ENCODE measurements at regions not wholly inside any gene's neighbourhood (a gene's known extent, or its start where the extent isn't known, plus 50 kb on each side); places are given as distances from the start of the nearest gene placed in this dataset.
A peak's percentile ranks its signal among the peaks of the same experiment; 100 is the strongest.

- DNase-seq (ENCODE audit: low read depth, low spot score) = no peak
Observed at GRCh38 chr14:38848243-38848935, 254.6 kb downstream of the SEC23A start.

DNA sequence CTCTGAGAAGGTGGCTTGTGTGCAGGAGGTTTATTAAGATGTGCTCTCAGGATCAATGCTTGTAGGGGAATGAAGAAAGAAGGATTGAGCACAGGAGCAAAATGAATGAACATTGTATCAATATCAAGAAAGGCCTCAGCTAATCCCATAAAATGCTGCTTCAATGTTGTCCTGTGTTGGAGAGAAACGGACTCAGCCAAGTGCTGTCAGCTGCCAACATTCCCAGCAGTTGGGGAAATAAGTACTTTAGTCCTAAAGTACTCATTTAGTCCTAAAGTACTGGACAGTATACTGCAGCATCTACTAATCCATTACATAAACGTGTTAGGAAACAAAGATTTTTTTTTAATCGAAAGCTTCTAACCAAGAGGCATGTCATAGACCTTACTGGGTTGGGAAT lies 255.9 kb downstream of the SEC23A start:
- DNase-seq (ENCODE audit: low read depth, low spot score) = no peak

DNA sequence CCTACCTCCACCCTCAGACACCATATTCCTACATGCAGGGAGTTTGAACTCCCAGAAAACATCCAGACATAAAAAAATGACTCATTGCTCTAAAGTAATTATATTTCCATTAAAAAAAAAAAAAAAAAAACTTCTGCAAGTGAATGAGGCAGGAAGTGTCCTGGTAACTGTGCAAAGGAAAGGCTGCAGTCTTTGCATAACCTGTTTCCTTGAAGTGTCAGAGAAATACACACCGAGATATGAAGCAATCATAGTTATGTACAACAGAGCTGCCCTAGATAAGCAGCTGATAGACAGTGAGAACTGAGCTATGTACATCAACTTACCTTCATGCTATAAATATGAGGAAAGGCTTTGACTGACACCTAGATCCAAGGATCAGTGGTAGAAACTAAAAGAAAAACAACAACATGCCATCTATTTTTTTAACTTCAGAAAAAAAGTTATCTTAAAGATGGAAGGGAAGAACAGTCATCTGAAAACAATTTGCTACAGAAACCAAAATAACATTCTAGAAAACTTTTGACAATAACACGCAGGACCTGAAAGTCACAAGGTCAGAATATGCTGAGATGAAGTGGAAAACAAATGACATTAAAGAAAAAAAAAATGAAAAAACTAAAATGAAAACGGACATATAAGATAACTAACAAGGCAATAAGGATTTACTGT lies 263.2 kb downstream of the SEC23A start:
- DNase-seq (ENCODE audit: low read depth, low spot score) = peak; percentile 75

DNA sequence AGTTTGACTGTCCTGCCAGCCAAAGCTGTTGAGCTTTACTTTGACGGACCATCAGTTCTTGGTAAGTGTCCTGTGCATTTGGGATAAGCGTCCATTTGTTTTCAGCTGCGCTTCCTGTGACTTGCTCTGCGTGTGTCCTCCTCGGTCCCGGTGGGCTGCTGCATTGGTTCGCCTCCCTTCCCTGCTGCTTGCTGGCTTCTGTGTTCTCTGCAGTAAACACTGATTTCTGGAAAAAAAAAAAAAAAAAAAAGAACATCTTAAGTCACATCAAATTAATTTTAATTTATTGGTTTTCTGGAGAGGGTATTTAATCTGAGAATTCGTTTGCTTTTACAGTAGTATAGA lies 264.1 kb downstream of the SEC23A start:
- no peak for DNase-seq (ENCODE audit: low read depth, low spot score)

DNA sequence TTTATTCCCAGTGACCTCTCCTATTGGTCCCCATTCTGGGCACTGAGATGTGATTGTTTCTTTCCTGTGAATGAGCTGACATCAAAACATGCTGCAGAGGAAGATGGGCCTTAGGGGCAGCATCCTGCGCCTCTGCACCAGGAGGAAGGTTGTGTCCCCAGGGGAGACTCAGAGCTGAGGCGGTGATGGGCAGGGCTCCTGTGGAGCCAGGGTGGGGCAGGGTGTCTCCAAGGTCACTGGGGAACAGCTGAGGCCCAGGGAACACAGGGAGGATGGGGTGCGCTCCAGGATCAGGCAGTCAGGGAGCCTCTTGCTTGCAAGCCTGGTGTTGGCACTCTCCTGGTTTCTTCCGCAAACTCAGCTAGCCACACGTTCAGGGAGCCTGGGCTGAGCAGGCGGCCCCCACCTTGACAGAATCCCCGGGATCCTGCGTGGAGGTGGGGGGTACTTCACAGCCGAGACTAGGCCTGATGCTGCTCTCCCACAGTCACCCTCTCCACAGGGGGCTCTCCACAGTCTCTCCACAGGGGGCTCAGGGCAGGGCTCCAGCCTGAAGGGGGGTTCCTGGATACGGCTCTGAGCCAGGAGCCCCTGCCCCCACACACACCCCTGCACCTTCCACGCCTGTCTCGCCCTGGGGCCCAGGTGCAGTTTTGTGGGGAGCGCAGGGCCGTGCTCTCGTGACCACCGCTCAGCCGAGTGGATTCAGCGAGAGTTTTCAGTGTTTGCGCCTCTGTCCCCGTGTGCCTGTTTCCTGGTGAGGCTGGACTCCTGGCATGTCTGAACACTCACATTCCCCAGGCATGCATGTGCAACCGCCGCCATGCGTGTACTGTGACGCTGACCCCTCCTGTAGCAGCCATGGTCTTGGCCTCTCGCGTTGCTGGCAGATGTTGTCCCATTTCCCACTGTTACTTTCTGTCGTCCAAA lies 264.7 kb downstream of the SEC23A start:
- no peak for DNase-seq (ENCODE audit: low read depth, low spot score)

DNA sequence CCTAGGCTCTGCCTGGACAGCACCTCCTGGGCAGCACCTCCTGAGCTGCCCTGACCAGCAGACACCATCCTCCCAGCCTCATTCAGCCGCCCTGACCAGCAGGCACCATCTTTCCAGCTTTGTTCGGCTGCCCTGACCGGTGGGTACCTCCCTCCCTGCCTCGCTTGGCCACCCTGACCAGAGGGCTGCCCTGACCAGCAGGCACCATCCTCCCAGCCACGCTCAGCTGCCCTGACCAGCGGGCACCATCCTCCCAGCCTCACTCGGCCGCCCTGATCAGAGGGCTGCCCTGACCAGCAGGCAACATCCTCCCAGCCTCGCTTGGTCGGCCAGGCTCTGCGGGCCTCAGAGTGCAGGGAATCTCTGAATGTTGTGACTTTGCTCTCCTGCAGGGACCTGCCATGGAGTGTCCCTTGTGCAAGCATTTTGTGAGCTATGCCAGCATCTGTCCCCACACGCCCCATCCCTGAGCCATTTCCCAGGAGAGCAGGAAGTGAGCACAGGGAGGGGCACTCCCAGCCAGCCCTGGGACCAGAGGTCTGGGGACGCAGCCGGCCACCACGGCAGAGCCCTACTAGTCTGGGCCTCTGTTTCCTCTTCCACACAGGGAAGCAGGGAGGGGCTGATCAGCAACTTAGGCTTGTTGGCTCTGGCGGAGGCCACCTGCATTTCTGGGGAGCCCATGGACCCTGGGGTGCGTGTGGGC lies 265.5 kb downstream of the SEC23A start:
- no peak for DNase-seq (ENCODE audit: low read depth, low spot score)

DNA sequence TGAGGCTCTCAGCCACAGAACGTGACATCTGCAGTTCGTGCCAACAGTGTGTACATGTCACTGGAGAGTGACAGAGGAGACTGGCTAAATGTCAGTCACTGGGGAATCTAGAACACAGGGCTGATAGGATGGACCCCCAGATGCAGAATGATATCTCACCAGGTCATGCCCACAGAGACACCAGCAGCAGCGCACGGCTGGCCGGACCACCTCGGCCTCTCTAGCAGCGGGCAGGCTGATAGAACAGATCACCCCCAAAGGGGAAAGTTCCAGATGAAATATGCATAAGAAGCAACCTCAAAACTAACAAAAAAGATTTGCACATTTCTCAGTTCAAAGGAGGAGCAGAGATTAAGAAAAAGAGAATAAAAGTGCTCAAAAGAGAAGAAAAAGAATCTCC lies 266.5 kb downstream of the SEC23A start:
- DNase-seq (ENCODE audit: low read depth, low spot score) = no peak

GRCh38 chr14:38835874-38836273 lies 267.2 kb downstream of the SEC23A start:
- DNase-seq (ENCODE audit: low read depth, low spot score) = no peak

DNA sequence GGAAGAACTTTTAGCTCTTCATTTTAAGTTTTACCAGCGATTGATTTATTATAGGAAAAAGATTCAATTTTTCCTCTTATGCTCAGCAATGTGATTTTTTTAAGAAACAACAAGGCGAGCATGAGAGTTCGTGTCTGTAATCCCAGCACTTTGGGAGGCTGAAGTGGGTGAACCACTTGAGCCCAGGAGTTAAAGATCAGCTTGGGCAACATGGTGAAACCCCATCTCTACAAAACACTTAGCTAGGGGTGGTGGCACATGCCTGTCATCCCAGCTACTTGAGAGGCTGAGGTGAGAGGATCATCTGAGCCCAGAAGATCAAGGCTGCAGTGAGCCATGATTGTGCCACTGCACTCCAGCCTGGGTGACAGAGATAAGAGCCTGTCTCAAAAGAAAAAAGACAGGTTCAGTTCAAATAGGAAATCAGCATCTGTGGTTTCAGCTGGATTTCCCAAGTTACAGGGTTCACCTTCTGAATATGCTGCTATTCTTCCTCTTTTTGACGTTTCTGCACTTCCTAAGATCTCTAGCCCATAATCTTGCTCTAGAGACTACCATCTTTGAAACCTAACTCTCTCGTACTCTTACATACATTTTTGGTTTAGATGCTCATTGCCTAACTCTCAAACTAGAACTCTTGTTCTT lies 274.7 kb downstream of the SEC23A start:
- no peak for DNase-seq (ENCODE audit: low read depth, low spot score)

DNA sequence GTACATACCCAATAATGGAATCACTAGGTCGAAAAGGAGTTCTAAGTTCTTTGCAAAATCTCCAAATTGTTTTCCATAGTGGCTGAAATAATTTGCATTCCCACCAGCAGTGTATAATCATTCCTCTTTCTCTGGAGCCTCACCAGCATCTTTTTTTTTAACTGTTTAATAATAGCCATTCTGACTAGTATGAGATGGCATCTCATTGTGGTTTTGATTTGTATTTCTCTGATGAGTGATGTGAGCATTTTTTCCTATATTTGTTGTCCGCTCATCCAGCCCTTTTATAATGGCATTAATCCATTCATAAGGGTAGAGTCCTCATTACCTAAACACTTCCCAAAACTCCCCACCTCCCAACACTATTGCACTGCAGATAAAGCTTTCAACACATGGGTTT lies 278.3 kb downstream of the SEC23A start:
- no peak for DNase-seq (ENCODE audit: low read depth, low spot score)

GRCh38 chr14:38818555-38818954 lies 284.5 kb downstream of the SEC23A start:
- DNase-seq (ENCODE audit: low read depth, low spot score) = no peak

DNA sequence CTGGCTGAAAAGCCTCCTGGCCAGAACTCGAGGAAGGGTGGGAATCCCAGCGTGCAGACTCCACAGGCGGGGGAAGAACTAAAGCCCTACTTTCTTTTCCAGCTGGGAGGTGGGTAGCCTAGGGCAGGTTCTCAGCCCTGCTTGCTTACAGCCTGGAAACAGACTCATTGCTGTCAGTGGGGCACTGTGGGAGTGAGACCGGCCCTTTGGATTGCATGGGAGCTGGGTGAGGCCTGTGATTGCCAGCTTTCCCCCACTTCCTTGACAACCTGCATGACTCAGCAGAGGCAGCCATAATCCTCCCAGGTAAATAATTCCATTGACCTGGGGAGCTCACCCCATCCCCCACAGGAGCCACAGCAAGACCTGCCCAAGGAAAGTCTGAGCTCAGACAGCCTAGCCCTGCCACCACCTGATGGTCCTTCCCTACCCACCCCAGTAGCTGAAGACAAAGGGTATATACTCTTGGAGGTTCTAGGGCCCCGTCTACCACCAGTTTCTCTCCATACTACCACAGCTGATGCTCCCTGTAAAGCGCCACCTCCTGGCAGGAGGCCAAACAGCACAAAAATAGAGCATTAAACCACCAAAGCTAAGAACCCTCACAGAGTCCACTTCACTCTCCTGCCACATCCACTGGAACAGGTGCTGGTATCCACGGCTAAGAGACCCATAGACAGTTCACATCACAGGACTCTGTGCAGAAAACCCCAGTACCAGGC lies 294.1 kb downstream of the SEC23A start:
- no peak for DNase-seq (ENCODE audit: low read depth, low spot score)

DNA sequence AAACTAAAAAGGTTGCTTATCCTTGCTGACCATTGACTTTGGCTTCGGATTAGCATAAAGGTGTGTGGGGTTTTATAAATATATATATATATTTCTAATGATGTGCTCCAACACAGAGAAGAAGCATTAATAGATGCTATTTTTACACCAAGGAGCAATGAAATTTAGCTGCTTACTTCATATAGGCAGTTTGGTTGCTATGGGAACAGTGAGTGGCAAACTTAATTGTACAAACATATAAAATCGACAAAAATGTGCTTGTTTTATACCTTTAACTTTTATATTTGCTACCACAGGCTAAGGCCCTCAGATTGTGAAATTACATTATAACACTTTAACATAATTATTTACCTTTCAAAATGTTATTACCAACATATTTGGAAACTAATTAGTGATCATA lies 303.4 kb downstream of the SEC23A start:
- no peak for DNase-seq (ENCODE audit: low read depth, low spot score)

DNA sequence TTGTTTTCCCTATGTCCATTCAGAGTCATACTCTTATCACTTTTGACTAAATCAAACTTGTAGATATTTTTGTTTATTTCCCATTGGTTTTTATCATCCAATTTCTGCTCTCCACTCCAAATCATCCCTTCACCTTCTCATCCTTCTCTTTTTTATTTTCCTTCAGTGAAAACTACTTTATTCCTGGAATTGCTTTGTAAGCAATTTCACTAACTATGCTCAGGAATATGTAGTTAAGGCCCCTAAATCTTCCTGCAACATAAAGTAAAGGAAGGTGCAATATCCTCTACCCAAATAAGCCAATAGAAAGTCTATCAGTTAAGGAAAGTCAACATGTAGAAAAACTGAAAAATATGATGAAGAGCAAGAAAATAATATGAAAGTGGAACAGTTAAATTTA lies 308.4 kb downstream of the SEC23A start:
- no peak for DNase-seq (ENCODE audit: low read depth, low spot score)

DNA sequence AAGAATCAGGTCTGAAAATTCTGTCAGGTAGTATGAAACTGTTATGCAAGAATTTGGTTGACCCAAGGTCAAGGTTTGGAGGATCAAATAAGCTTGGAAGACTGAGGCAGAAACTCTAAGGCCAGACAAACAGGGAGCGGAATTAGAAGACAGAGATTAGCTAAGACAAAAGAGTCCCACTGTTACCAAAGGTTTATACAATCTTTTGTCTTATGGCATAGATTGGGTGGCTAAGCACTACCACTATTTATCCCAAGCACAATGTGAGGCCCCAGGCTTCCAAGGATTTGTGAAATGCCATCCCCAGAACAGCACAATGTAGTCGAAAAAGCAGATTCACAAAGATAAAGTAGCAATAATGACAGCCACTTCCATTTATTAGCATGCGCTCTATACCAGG lies 311.2 kb downstream of the SEC23A start:
- no peak for DNase-seq (ENCODE audit: low read depth, low spot score)

GRCh38 chr14:38790916-38791315 lies 312.1 kb downstream of the SEC23A start:
- no peak for DNase-seq (ENCODE audit: low read depth, low spot score)

- no peak for DNase-seq (ENCODE audit: low read depth, low spot score)
Observed at GRCh38 chr14:38789805-38790204, 313.2 kb downstream of the SEC23A start.

GRCh38 chr14:38788060-38788459 lies 315.0 kb downstream of the SEC23A start:
- DNase-seq (ENCODE audit: low read depth, low spot score) = no peak

- DNase-seq (ENCODE audit: low read depth, low spot score) = no peak
Observed at GRCh38 chr14:38786921-38787320, 316.1 kb downstream of the SEC23A start.

GRCh38 chr14:38777401-38777800 lies 325.6 kb downstream of the SEC23A start:
- DNase-seq (ENCODE audit: low read depth, low spot score) = no peak

DNA sequence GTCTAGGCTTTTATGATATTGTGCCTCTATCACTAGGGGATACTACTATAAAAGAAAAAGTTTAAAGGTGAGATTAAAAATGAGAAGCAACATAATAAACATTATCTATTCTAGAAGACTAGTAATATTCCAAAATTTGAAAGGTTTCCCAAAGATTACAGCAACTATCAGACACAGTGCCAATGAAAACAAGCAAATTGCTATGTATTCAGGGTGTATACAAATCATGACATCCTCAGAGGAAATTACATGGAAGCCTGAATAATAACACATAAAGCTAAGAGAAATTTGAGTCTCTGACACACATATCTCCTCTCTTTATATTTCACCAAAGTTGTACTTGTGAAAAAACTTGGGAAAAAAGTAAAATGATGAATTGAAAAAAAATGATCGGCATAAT lies 327.0 kb downstream of the SEC23A start:
- DNase-seq (ENCODE audit: low read depth, low spot score) = peak; percentile 4

All from pulmonary artery endothelial cell (primary cell).